ENCODE measurements at regions not wholly inside any gene's neighbourhood (a gene's known extent, or its start where the extent isn't known, plus 50 kb on each side); places are given as distances from the start of the nearest gene placed in this dataset.

DNA sequence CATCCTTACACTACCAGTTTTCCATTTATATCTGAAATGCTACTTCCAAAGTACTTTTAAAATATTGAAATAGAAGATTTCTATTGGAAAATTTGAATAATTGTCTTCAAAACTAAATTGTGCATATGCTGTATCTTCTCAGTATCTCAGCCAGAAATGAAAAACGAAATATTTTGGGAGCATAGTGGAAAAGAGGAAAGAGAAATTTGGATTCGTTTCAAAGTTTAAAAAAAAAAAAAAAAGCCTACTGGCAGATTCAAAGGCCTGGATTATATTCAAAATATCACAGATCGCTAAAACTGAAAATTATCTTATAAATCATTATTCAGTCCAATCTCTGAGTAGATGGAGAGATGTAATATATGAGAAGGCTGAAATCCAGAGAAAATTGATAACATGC lies 440.7 kb downstream of the TAF11L14 start:
- Histone ChIP-seq H3K4me3 (ENCODE audit: low read depth, low read length) (no peak overlapping the region), H3K27me3 (replicated peaks) (no peaks in the 10 kb centered on the region), H3K27ac (no peak overlapping the region), H3K36me3 (replicated peaks) (no peaks in the 10 kb centered on the region)
- in situ Hi-C loops (cut with HindIII; ENCODE audit: low pct_ligation_motif_present, low sequenced_read_pairs) = no loop called here
- no peak for DNase-seq
- TF ChIP-seq, protein P1, sequence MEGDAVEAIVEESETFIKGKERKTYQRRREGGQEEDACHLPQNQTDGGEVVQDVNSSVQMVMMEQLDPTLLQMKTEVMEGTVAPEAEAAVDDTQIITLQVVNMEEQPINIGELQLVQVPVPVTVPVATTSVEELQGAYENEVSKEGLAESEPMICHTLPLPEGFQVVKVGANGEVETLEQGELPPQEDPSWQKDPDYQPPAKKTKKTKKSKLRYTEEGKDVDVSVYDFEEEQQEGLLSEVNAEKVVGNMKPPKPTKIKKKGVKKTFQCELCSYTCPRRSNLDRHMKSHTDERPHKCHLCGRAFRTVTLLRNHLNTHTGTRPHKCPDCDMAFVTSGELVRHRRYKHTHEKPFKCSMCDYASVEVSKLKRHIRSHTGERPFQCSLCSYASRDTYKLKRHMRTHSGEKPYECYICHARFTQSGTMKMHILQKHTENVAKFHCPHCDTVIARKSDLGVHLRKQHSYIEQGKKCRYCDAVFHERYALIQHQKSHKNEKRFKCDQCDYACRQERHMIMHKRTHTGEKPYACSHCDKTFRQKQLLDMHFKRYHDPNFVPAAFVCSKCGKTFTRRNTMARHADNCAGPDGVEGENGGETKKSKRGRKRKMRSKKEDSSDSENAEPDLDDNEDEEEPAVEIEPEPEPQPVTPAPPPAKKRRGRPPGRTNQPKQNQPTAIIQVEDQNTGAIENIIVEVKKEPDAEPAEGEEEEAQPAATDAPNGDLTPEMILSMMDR (IDR thresholded peaks at IDR 0.05; ENCODE audit: low read depth, low read length, missing control alignments) = no peak

DNA sequence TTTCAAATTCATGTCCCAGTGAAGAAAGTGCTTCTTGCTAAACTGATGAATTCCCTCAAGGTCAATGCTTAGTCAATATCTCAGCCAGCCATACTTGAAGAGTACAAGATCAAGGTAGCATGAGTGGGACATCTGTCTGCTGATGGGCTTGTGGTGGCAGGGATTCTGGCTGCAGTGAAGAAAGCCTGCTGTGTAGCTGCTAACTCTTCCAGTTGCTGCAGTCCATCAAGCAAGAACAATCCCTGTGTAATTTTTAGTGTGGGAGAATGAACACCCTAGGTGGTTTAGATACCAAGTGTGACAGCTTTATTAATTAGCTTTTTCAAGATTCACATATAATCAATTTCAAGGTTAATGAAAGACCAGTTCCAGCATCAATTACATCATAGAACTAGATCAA lies 443.9 kb downstream of the TAF11L14 start:
- Histone ChIP-seq H3K4me3 (ENCODE audit: low read depth, low read length) (no peak overlapping the region), H3K36me3 (replicated peaks) (no peaks in the 10 kb centered on the region), H3K27ac (no peak overlapping the region), H3K27me3 (replicated peaks) (no peaks in the 10 kb centered on the region)
- in situ Hi-C loops (cut with HindIII; ENCODE audit: low pct_ligation_motif_present, low sequenced_read_pairs) = no loop called here
- TF ChIP-seq, protein P1 (IDR thresholded peaks at IDR 0.05; ENCODE audit: low read depth, low read length, missing control alignments) = no peak
- no peak for DNase-seq

DNA sequence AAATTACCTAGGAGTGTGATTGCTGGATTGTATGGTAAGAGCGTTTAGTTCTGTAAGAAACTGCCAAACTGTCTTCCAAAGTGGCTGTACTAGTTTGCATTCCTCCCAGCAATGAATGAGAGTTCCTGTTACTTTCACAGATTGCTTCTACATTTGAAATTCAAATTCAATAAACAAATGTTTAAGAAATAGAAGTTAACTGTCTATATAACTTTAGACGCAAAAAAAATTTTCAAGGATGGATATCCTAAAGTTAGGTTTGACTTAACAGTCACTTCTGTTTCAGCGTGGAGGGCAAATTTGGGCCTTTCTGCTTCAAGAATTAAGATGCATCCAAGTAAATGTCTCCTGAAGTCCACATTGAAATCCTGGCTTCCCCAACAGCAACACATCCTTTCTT lies 445.6 kb downstream of the TAF11L14 start:
- Histone ChIP-seq H3K36me3 (replicated peaks) (no peaks in the 10 kb centered on the region), H3K27me3 (replicated peaks) (no peaks in the 10 kb centered on the region), H3K4me3 (ENCODE audit: low read depth, low read length) (no peak overlapping the region), H3K27ac (no peak overlapping the region)
- TF ChIP-seq, protein P1 (IDR thresholded peaks at IDR 0.05; ENCODE audit: low read depth, low read length, missing control alignments) = no peak
- in situ Hi-C loops (cut with HindIII; ENCODE audit: low pct_ligation_motif_present, low sequenced_read_pairs) = no loop called here
- DNase-seq = no peak

DNA sequence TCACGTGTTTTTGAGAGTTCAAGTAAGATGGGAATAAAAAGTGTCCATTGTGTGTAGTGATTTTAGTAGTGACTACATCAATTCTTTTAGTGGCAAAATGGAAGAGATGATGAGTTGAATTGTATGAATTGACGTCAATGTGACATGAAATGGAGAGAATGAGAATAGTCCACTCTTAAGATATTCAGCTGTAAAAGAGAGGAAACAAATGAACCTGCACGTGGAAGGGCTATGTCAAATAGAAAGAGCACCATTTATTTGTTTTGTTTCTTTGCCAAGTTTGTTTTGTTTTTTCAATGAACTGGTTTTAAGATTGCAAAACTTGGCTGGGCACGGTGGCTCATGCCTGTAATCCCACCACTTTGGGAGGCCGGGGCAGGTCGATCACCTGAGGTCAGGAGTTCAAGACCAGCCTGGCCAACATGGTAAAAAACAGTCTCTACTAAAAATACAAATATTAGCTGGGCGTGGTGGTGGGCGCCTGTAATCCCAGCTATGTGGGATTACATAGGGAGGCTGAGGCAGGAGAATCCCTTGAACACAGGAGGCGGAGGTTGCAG lies 453.8 kb downstream of the TAF11L14 start:
- in situ Hi-C loops (cut with HindIII; ENCODE audit: low pct_ligation_motif_present, low sequenced_read_pairs) = no loop called here
- no peaks in the 10 kb centered on the region for H3K27me3 ChIP-seq (replicated peaks)
- H3K4me3 ChIP-seq (ENCODE audit: low read depth, low read length) = no peak overlapping the region
- TF ChIP-seq, protein P1 (IDR thresholded peaks at IDR 0.05; ENCODE audit: low read depth, low read length, missing control alignments) = no peak
- no peak overlapping the region for H3K27ac ChIP-seq
- no peak for DNase-seq
- H3K36me3 ChIP-seq (replicated peaks) = no peaks in the 10 kb centered on the region

DNA sequence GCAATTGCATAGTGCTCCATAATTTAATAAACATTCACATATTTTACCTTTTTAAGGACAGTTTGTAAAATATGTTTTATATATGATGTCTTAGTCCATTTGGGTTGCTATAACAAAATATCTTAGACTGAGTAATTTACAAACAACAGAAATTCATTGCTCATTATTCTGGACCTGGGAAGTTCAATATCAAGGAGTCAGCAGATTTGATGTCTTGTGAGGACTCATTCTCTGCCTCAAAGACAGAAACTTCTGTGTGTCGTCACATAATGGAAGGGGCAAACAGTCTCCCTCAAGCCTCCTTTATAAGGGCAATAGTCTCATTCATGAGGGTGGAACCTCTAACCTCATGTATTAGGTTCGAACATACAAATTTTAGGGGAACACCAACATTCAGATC lies 455.9 kb downstream of the TAF11L14 start:
- no peak overlapping the region for H3K4me3 ChIP-seq (ENCODE audit: low read depth, low read length)
- no peak for DNase-seq
- no peak overlapping the region for H3K27ac ChIP-seq
- no peaks in the 10 kb centered on the region for H3K27me3 ChIP-seq (replicated peaks)
- TF ChIP-seq, protein P1 (IDR thresholded peaks at IDR 0.05; ENCODE audit: low read depth, low read length, missing control alignments) = no peak
- in situ Hi-C loops (cut with HindIII; ENCODE audit: low pct_ligation_motif_present, low sequenced_read_pairs) = no loop called here
- no peaks in the 10 kb centered on the region for H3K36me3 ChIP-seq (replicated peaks)

DNA sequence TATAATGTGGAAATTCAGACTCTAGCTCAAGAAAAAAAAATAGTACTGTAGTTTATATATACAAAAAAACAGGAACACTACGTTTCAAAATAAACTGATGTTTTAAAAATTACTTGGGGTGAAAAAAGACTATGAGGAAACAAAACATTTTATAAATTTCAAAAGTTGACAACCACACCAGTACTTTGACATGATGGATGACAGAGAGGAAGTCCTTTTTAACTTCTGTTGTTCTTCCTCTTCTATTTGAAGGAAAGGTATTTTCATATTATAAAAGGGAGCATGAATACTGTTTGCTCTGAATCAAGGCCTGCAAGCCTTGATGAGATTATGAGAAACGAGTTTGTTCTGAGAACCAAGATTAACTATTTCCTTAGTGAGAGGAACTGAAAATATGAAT lies 456.9 kb downstream of the TAF11L14 start:
- H3K4me3 ChIP-seq (ENCODE audit: low read depth, low read length) = no peak overlapping the region
- in situ Hi-C loops (cut with HindIII; ENCODE audit: low pct_ligation_motif_present, low sequenced_read_pairs) = no loop called here
- no peaks in the 10 kb centered on the region for H3K36me3 ChIP-seq (replicated peaks)
- H3K27me3 ChIP-seq (replicated peaks) = no peaks in the 10 kb centered on the region
- DNase-seq = no peak
- no peak overlapping the region for H3K27ac ChIP-seq
- TF ChIP-seq, protein P1 (IDR thresholded peaks at IDR 0.05; ENCODE audit: low read depth, low read length, missing control alignments) = no peak
